NCI-H187 treated with DMSO at 0.1 percent for 48 hours (cell line): ENCODE measurements at regions not wholly inside any gene's neighbourhood (a gene's known extent, or its start where the extent isn't known, plus 50 kb on each side); places are given as distances from the start of the nearest gene placed in this dataset.

Experiments
- DNase-seq: peaks from one replicate; lab custom pipeline; 2025; lab: John Stamatoyannopoulos, UW

DNA sequence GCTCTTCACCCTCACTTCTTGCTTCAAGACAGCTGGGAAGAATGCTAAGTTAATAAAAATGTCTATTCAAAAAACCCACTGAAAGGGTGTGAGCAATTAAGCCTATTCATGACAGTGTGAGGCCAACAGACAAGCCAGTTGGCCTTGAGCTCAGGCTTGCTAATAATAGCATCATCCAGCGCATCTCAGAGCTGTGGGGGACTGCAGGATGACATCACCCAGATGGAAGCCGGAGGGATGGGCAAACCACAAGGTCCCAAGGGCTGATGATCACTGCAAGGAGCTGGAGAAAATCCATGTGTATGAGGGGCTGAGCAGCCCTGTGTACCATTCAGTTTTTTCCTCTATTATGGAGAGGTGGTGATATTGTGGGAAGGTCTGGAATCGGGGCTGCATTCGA is 770.4 kb downstream of the TNS3 start:
- no peak for DNase-seq

DNA sequence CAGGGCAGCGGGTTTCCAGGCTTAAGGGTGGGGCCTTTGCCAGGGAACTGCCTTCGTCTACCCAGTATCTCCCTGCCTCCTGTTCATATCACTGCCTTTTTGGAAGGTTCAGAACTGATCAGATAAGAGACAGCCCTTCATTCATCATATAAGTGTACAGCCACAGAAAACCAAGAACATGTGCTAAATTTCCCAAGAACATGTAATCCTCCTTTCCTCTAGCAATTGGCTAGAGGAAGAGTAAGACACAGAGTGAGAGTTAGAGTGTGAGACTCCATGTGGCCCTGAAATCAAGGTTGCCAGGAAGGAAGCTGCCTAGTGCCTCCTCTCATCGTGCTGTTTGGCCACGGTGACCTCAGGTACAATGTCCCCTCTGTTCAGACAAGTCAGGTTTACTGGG is 770.9 kb downstream of the TNS3 start:
- no peak for DNase-seq

DNA sequence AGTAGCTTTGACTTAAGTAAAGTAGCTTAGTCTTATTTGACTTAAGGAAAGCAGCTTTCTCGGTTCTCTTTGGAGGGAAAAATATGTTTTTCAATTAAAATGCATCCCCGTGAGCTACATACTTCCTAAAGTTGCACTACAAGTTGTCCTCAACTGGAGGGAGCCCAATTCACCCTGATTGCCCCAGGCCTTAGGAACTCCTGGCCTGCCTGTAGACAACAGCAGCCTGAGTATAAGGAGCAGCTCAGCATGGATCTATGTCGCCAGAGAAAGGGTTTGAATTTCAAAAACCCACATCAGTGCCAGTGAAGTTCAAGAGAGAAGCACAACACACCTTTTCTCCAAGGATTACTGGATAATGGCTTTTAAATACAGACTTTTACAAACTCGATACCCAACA is 772.0 kb downstream of the TNS3 start:
- DNase-seq = no peak

DNA sequence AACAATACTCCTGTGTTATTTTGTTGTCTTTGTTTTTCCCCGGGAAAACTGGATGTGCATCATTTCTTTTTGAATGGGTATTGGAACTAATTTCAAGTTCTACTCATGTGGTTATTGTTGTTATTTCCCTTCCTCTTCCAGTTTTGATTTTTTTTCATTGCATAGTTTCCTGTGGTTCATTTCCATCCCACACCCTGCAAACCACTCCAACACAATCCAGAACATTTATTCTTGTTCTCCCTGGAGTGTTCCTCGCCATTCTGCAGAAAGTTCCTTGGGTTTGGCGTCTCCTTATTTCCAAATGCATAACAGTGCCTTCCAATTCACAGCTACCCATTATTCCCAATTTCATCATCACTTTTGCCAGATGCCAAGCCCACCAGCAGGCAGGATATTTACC is 775.1 kb downstream of the TNS3 start:
- no peak for DNase-seq

DNA sequence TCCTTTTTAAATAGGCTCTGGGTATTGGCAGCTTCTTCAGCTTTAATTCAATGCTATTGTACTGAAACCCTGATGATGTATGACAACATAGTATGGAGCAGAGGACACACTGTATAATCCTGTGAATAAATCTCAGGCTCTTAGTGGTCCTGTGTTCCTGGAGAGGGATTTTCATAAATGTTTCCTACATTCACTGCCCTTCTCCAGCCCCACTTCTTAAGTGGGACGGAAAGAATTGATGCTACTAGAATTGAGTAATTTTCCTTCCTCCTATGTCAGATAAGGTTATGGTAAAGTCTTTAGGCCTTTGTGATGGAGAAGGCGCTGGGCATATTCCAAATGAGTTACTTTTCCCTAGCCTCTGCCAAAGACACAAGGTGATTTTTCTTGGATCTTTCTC is 779.4 kb downstream of the TNS3 start:
- no peak for DNase-seq

DNA sequence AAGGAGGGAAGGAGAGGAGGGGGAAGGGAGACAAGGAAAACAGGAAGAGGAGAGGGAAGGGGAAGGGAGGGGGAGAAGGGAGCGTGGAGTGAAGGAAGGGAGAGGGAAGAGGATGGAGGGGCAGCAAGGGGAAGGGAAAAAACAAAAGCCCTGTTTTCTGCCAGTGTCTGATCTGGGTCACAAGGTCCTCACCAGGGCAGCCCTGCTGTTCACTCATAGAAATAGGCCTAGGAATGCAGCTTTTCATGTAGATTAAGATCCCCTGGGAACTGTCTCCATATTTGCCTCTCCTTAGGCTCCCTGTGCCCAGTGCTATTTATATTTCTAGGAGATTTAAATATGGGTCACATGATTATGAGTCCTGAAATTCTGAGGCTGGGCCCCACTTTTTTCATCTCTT is 790.7 kb downstream of the TNS3 start:
- DNase-seq = no peak

DNA sequence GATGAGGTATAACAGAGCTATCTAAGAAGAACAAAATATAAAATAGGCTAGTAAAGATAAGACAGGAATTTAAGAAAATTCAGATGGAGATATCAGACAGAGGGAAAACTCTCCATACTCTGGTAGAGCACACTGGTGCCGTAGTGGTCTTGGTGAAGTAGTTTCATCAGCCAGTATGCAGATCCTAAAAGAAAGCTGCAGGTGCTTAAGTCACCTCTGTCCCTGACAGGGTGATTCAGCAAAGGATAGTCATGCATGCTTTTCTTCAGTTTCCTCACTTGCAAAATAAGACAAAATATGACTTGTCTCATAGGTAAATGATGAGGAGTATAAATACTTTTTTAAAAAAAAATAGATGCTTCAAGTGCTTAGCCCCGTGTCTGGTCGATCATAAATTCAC is 794.9 kb downstream of the TNS3 start:
- DNase-seq = no peak

DNA sequence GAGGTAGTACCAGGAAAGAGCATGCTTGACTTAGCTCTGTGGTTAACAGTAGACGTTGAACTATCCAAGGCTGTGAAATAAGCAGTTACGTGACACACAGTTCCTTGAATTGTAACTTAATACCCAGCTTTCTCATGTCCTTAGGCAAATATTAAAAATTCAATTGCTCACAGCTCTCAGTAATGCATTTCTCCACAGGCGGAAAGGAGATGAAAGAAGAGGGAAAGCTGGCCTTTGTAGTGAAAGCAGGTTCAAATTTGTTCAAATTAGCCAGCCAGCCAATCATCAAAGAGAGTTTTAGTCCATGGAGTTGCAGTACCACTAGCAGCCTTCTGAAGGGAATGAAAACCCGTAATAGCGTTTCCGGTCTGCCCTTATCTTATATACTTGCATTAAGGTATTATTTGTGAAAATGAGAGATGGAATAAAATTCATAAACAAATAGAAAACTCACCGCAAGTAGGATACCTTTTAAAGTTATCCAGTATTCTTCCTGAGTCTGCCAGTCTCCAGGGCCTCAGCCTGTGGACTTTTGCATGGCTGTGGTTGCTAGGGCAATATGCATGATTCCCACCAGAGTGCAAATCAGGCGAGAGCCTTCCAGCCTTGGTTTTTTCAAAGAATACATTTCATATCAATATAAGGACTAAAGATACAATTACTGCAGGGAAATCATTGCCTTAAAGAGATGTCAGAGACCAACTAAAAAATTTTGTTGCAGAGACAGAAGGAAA is 795.5 kb downstream of the TNS3 start:
- DNase-seq = no peak

DNA sequence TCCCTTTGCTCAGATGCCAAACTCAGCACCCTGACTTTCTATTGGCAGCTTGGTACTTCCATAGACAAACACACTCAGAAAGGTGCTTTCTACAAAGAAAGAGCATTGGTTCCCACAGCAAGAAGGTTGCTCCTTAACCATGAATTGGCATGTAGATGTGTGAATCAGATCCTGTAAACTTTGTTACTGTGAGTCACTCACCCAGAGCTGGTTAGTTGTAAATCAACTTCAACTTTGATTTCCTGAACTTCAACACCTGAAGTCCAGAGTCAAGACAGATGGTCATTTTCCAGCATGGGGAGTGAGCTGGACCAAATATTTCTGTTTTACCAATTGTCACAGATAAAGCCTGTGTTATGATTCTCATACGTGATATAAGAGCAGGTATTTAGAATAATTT is 797.2 kb downstream of the TNS3 start:
- DNase-seq = no peak

DNA sequence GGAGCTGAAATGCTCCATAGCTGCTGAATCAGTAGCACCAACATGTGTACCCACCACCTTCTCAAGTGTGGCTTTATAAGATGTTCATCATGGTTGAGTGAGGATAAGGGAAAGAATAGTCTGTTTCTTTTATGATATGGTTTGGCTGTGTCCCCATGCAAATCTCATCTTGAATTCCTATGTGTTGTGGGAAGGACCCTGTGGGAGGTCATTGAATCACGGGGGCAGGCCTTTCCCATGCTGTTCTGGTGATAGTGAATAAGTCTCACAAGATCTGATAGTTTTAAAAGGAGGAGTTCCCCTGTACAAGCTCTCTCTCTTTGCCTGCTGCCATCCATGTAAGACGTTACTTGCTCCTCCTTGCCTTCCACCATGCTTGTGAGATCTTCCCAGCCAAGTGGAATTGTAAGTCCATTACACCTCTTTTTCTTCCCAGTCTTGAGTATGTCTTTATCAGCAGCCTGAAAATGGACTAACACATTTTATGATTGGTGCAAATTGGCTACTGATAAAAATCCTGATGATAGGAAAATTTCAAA is 799.9 kb downstream of the TNS3 start:
- no peak for DNase-seq

DNA sequence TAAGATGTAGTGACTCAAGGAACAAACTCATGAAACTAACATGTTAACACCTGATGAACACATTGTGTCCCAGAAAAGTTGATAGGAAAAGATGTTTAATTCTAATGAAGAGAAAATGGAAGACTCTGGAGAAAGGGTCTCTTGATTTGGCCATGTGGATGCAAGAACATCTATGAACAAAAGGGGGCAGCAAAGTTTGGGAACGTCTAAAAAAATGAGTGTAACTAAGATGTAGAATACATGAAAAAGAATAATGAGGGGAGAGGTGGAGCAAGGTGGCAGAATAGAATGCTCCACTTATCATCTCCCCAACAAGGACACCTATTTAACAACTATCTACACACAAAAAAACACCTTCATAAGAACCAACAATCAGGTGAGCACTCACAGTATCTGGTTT is 805.1 kb downstream of the TNS3 start:
- no peak for DNase-seq

DNA sequence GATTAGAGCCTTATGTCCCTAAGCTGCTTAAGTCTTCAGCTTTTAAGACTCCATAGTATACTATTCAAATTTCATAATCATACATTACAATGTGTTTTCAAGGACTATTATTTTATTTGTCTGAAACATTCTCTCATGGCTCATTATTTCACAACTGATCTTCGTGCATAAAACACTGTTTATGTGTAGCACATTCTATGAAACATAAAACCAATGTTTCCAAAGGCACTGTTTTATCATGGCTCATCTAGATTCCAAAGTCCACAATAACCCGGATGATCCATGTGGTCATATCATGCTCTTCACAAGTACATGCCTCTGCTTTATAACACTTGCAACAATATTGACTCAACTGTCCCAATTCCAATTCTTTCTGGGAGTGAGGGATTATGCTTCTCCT is 806.1 kb downstream of the TNS3 start:
- DNase-seq = no peak

DNA sequence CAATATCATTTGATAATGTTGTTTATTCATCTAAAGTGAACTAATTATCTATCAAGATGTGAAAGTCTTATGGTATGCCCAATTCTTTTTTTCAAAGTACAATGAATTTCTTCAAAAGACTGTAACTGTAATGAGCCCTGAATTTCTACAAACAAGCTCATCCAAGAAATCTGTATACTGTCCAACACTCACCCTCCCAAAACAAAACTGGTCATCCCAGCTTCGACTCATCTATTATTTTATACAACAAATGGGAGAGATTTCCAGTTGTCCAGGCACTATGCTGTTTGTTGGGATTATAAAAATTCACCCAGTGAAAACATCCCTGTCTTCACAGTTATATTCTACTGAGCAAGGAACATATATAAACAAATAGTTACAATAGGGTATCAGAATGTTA is 806.9 kb downstream of the TNS3 start:
- DNase-seq = no peak

DNA sequence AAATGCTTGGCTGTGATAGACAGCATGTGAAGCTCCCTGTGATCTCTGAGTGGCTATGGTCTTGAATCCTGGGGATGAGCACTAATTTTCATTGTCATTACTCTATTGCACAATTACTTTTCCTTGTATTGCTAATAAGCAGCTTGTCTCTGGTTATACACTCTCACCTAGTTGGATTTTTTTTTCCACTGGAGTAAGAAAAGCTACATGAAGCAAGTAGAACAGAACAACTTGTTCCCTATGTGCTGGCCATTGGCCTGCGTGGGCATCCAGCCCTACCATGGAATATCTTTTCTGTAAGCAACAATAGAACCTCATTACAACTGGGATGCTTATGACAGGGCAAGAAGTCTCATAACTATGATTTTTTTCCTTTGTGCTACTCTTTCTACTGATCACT is 807.4 kb downstream of the TNS3 start:
- DNase-seq = no peak

DNA sequence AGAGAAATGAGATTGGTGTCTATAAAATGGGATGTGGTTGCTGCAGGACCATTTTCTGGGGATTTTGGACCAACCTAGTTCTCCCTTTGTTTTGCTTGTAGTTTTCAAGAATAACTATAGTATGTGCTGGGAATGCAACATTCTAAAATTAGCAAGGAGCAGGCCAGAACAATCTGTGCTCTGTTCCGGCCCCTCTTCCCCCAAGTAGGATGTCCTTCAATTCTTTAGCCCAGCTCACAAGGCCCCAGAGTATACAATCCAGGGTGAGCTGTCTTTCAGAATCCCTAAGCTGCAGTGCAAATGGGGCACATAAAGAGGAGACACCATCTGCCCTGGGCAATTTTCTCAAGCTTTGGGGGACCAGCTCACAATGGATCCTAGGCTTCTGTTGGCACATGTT is 809.1 kb downstream of the TNS3 start:
- no peak for DNase-seq

DNA sequence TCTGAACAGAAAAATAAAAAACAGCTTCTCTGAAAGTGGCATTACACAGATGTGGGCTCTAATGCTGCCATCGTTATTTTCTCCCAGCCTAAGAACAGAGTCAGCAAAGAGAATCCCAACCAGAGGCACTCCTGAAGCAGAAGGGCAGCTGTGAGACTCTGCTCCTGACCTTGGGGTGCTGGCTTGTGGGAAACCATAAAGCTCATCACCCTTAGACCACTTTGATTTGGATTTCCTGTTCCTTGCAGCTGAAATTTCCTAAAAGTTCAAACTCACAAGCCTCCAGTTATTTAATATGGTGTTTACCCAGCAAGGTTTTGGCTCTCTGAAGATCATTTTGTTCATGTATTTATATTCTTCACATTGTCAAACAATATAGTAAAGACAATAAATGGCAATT is 814.8 kb downstream of the TNS3 start:
- DNase-seq = no peak

DNA sequence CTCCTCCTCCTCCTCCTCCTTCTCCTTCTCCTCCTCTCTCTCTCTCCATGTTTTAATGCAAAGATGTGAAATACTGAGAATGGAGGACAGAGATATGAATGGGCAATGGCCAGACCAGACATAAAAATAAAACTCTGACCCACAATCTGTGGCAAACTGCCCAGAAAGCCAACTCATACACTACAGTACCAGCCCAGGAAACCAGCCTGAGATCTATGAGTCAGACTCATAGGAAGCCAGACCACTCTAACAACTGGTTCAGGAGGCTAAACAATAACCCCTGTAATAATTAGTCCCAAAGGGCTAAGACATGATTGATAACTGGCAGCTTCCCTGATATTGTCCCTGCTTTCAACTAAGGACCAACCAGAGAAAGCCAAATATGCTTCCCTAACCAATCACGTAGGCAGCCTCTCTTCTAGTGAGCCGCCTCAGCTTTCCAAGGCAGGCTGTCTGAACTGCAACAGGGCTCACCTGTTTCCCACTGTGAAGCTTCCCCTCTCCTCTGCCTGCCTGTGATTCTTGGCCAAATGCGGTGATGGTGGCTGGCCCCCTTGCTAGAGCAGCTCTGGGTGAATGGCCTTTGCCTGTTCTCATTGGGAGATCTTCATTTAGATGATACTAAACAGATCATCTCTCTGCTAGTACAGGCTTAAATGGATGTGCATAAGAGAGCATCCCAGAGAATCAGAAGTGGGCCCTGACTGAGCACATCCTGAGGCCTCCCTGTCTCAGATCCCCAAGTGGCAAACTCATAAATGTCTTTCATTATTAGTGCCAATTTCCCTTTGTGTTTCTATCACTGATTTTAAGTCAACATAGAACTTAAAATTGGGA is 817.6 kb downstream of the TNS3 start:
- no peak for DNase-seq

DNA sequence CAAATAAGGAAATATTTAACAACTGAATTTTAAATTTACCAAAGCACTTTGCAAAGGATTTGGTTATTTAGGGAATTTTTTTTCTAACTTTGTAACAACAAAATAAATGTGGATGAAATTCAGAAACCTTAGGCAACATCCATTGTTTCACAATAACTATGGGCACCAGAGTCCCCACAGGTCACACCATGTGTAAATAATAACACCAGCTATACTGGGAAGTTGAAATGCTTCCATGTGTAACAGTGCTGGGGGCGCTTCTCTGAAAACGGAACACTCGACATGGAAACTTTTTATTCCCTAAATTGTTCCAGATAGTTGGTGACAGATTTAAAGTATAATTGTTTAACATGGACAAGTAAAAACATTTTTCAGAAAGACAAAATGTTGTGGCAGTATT is 818.6 kb downstream of the TNS3 start:
- DNase-seq = no peak

DNA sequence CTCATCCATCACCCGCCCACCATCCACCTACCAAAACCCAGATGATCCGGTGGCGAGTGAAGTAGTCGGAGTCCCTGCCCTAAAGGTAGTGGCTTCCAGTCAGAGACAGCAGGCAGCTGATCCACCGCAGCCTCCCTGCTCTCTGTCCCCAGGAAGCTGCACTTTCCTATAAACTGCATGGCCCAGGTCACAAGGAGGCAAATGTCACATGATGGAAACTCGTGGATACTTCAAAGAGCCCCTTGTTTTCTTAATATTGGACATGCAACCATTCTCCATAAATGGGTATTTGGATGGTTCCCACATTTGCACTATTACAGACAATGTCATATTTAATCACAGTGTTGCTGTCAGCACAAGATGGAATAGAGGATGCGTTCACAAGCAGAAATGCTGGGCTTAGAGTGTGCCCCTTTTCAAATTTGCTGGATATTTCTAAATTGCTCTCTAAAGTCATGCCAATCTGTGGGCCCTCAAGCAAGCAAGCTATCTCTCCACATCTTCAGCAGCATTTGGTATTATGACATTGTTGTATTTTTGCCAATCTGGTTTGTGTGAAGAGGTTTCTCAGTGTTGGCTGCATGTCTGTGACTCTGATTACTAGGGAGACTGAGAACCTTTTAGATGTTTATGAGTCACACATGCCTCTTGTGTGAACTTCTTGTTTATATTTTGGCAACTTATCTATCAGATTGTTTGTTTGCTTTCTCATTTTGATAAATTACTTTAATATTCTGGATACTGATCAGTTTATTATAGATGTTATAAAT is 822.0 kb downstream of the TNS3 start:
- no peak for DNase-seq

DNA sequence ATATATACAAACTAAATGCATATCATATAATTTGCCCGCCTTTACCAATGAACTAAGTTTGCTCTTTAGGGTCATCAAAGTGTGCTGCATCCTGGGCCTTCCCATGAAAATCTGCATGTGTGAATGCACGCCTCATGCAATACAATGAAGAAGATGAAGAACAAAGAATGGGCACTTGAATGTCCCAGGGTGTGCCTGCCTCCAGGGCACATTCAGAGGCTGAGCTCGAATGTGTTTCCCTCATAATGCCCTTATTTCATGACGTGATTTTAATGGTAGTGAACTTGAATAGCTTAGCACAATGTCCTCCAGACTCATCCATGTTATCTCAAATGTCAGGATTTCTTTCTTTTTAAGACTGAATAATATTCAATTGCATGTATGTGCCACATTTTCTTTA is 824.9 kb downstream of the TNS3 start:
- no peak for DNase-seq

DNA sequence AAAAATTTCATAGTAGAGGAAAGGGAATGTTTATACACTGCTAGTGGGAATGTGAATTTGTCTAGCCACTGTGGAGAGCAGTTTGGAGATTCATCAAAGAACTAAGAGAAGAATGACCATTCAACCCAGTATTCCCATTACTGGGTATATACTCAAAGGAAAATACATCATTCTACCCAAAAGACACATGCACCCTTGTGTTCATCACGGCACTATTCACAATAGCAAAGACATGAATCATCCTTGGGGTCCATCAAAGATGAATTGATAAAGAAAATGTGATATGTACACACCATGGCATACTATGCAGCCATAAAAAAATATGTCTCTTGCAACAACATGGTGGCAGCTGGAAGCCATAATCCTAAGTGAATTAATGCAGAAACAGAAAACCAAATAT is 825.7 kb downstream of the TNS3 start:
- no peak for DNase-seq

DNA sequence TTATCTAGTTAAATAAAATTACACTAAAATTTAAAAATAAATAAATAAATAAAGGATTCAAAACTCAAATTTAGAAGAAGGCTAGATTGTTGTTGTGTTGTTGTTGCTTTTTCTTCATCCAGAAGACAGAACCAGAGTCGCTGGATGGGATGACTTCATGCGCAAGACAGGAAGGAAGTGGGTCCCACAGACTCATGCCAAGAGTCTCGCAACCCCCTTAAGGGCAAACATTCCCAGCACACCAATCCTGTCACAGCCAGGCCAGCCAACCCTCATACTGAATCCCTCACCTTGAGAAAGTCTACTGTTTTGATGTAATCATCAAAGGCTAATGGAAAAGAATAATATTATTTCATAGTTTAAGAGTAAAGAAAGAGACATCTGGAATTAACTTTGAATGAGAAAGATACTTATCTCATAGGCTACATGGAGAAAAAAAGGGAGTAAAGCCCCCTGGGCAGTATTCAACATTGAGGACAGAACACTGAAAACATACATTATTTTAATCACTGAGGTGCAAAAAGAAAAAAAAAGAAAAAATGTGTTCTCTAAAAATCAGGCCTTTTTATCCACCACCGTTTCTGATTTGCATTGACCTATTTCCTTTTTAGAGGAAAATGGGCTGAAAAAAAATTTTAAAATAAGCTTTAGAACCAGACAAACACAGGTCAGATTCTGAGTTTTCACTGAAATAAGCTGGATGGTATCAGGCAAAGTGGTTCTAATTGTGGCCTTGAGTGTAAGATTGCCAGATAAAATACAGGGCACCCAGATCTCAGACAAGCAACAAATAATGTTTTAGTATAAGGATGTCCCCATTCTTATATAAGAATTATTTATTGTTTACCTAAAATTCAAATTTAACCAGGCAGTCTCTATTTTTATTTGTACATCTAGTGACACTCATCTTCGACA is 826.5 kb downstream of the TNS3 start:
- DNase-seq = no peak
